ENCODE measurements at regions not wholly inside any gene's neighbourhood (a gene's known extent, or its start where the extent isn't known, plus 50 kb on each side); places are given as distances from the start of the nearest gene placed in this dataset.
A peak's percentile ranks its signal among the peaks of the same experiment; 100 is the strongest.

DNA sequence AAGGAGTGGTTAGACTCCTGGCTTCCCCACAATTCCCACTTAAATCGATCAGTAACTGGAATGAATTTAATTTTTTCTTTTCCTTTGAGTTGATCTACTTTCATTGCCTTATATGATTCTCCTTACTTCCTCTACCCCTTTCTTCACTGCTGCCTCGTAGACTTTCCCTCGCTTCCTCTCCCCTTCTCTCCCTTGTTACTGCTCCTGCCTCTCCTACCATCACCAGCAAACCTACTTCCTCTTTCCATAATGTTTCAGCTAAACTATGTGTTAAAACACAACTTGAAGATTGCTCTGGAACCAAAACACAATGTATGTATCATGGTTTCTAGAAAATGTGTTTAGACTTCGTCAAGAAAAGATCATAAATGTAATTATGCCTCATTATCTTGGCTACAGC, 132.0 kb upstream of the TET2 start:
- Mint-ChIP-seq H3K9me3 (peaks cover 0 to 9% (median 4%) of the 10 kb centered on the region in 3 donors), H3K36me3 (peaks cover 2% of the 10 kb centered on the region), H3K4me1 (no peaks in the 10 kb centered on the region), H3K27me3 (peaks cover 4% of the 10 kb centered on the region), H3K4me3 (no peak overlapping the region), H3K27ac (no peak overlapping the region)

DNA sequence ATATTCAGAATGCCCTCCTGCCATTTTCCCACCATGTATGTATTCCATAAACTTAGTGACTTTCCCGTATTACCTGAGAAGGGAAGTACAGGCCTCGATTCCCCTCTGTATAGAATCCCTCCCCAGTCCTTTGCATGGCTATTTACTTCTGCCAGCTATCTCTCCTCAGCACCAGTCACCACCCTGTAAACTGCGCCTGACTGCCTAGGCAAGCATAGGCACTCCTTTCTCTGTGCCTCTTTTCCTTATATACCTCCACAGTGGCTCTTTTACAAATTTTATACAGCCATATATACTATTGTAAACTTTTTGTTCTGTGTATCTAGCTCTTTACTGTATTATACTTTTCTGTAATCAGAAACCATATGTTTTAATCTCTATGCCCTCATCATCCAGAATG, 130.9 kb upstream of the TET2 start:
- peak overlapping the region in 1 of 3 donors; percentile 56 for H3K27ac Mint-ChIP-seq
- H3K27me3 Mint-ChIP-seq, result peaks cover 4% of the 10 kb centered on the region
- peaks cover 0 to 4% (median 2%) of the 10 kb centered on the region in 3 donors for H3K9me3 Mint-ChIP-seq
- H3K4me3 Mint-ChIP-seq, result no peak overlapping the region
- no peaks in the 10 kb centered on the region for H3K4me1 Mint-ChIP-seq
- peaks cover 2% of the 10 kb centered on the region for H3K36me3 Mint-ChIP-seq

DNA sequence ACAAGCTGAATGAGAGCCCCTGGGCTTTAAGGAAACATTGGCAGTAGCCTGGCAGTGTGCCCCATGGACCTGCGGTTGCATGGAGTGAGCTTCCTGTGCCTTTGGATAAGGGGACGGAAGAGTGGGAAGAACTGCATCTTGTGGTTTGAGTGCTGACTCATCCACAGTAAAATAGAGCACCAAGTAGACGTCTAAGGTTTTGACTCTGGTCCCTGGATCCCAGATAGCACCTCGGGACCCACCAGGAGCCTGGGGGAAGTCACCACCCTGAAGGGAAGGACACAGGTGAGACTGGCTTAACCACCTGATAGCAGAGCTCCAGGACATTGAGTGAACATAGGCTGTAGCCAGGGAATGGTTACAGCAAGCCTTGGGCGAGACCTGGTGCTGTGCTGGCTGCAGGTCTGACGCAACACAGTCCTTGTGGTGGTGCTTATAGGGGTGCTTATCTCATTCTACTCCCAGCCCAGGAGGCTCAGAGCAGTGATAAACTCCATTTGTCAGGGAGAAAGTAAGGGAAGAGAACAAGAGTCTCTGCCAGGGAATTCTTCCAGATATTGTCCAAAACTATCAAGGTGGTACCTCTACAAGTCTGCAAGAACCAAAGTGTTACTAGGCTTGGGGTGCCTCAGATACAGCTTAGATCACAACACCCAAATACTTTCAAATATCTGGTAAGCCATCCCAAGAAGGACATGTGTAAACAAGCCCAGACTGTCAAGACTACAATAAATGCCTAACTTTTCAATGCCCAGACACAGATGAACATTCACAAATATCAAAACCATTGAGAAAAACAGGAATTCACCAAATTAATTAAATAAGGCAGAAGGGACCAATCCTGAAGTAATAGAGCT, 123.6 kb upstream of the TET2 start:
- peaks cover 0 to 4% (median 0%) of the 10 kb centered on the region in 3 donors for H3K4me1 Mint-ChIP-seq
- H3K9me3 Mint-ChIP-seq, result peaks cover 4 to 10% (median 4%) of the 10 kb centered on the region in 3 donors
- H3K27me3 Mint-ChIP-seq, result peaks cover 3% of the 10 kb centered on the region
- no peak overlapping the region for H3K4me3 Mint-ChIP-seq
- no peak overlapping the region for H3K27ac Mint-ChIP-seq
- no peaks in the 10 kb centered on the region for H3K36me3 Mint-ChIP-seq

DNA sequence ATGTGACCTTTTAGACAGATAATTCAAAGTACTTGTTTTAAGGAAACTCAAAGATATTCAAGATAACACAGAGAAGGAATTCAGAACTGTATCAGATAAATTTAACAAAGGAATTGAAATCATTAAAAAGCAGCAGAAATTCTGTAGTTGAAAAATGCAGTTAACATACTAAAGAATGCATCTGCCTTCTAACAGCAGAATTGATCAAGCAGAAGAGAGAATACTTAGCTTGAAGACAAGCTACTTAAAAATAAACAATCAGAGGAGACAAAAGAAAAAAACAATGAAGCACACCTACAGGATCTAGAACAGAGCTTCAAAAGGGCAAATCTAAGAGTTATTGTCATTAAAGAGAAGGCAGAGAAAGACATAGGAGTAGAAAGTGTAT, 123.0 kb upstream of the TET2 start:
- Mint-ChIP-seq H3K9me3 (peaks cover 2 to 10% (median 4%) of the 10 kb centered on the region in 3 donors), H3K36me3 (no peaks in the 10 kb centered on the region), H3K27me3 (peaks cover 1% of the 10 kb centered on the region), H3K4me3 (no peak overlapping the region), H3K4me1 (peaks cover 0 to 4% (median 0%) of the 10 kb centered on the region in 3 donors), H3K27ac (no peak overlapping the region)

DNA sequence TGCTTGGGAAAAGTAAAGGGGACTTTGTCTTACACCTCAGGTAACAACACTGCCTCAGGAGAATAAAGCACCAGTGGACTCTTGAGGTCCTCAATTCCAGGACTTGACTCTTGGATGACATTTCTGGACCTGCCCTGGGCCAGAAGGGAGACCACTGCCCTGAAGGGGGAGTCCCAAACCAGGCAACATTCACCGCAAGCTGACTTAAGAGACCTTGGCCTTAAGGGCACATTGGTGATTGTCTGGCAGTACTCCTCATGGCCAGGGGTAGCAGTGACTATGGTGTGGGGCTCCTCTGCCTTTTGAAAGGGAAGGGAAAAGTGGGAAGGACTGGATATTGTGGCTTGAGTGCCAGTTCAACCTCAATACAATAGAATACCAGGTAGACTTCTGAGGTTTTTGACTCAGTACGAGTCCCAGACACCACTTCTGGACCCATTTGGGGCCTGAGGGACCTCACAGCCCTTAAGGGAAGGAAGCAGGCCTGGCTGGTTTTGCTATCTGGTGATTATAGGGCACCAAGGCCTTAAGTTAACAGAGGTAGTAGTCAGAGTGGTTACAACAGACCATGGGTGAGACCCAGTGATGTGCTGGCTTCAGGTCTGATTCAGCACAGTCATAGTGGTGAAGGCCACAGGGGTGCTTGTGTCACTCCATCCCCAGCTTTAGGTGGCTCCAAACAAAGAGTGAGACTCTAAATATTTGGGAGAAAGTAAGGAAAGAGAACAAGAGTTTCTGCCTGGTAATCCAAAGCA, 121.2 kb upstream of the TET2 start:
- peaks cover 1% of the 10 kb centered on the region for H3K27me3 Mint-ChIP-seq
- no peak overlapping the region for H3K4me3 Mint-ChIP-seq
- H3K9me3 Mint-ChIP-seq, result peaks cover 2 to 10% (median 4%) of the 10 kb centered on the region in 3 donors
- H3K4me1 Mint-ChIP-seq, result peaks cover 0 to 4% (median 0%) of the 10 kb centered on the region in 3 donors
- H3K36me3 Mint-ChIP-seq, result no peaks in the 10 kb centered on the region
- H3K27ac Mint-ChIP-seq, result no peak overlapping the region

DNA sequence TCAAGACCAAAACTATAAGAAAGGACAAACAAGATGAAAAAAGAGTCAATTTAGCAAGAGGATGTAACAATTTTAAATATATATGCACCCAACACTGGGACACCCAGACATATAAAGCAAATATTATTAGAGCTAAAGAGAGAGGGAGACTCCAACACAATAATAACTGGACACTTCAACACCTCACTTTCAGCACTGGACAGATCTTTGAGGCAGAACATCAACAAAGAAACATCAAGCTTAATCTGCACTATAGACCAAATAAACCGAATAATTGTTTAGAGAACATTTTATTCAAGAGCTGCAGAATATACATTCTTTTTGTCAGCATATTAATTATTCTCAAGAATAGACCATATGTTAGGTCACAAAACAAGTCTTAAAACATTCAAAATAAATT, 109.7 kb upstream of the TET2 start:
- Mint-ChIP-seq H3K36me3 (no peaks in the 10 kb centered on the region), H3K27me3 (no peaks in the 10 kb centered on the region), H3K27ac (no peak overlapping the region), H3K9me3 (peaks cover 0 to 3% (median 2%) of the 10 kb centered on the region in 3 donors), H3K4me1 (no peaks in the 10 kb centered on the region), H3K4me3 (no peak overlapping the region)

DNA sequence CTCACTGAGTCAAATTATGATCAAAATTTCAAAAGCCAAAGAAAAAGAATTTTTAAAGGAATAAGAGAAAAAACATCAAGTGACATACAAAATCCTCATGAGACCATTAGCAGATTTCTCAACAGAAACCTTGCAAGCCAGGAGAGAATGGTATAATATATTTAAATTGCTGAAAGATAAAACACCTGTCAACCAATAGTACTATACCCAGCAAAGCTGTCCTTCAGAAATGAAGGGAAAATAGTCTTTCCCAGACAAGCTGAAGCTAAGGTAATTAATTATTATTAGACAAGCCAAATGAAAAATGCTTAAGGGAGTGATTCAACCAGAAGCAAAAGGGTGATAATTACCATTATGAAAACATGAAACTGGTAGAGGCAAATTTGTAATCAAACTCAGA, 104.2 kb upstream of the TET2 start:
- Mint-ChIP-seq H3K4me3 (no peak overlapping the region), H3K27ac (no peak overlapping the region), H3K4me1 (no peaks in the 10 kb centered on the region), H3K36me3 (peaks cover 1% of the 10 kb centered on the region), H3K9me3 (peaks cover 3 to 15% (median 7%) of the 10 kb centered on the region in 3 donors), H3K27me3 (no peaks in the 10 kb centered on the region)

DNA sequence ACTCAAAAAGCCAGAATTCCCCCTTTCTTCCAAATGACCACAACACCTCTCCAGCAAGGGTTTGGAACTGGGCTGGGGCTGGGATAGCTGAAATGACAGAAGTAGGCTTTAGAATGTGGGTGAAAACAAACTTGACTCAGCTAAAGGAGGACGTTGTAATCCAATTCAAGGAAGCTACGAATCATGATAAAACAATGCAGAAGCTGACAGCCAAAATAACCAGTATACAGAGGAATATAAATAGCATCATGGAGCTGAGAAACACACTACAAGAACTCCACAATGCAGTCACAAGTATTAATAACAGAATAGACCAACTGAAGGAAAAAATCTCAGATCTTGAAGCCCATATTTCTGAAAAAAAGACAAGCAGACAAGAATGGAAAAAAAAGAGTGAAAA, 95.8 kb upstream of the TET2 start:
- H3K4me1 Mint-ChIP-seq, result no peaks in the 10 kb centered on the region
- H3K4me3 Mint-ChIP-seq, result no peak overlapping the region
- peaks cover 1% of the 10 kb centered on the region for H3K36me3 Mint-ChIP-seq
- H3K27ac Mint-ChIP-seq, result no peak overlapping the region
- no peaks in the 10 kb centered on the region for H3K27me3 Mint-ChIP-seq
- peaks cover 7 to 12% (median 11%) of the 10 kb centered on the region in 3 donors for H3K9me3 Mint-ChIP-seq

DNA sequence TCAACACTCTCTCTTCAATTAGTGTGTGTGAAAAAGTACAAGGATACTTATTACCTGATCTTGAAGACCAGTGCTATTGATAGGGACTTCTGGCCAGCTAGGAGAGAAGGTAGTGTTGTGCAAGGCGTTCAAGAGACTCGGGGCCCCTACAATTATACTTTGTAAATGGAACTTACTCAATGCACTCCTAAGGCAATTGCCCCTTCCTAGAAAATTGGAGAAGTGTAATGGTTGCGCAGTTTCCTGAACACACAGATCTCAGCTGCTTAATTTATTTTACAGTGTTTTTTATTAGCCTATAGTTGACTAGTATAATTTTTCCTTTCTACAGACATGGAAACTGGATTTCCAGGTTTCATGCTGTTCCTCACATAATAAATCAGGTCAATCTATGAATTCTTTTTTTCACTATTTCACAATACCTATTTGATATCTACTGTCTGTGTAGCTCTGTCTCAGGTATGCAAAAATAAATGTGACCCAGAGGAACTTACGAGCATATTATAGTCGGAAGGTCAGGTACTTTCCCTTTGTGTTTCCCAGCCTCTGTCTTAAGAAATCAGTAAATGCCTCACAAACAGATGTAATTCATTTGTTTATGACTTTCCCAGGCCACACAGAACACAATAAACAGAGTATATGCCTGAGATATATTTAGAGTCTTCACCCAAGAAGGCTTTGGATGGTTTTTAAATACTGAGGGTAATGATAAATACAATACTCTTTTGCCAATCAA, 89.1 kb upstream of the TET2 start:
- H3K27me3 Mint-ChIP-seq, result peaks cover 2% of the 10 kb centered on the region
- H3K4me1 Mint-ChIP-seq, result peaks cover 29 to 31% (median 31%) of the 10 kb centered on the region in 3 donors
- H3K9me3 Mint-ChIP-seq, result peaks cover 2 to 3% (median 2%) of the 10 kb centered on the region in 3 donors
- no peak overlapping the region for H3K27ac Mint-ChIP-seq
- H3K4me3 Mint-ChIP-seq, result peak overlapping the region in 2 of 4 donors; percentile 39 to 49
- H3K36me3 Mint-ChIP-seq, result no peaks in the 10 kb centered on the region

DNA sequence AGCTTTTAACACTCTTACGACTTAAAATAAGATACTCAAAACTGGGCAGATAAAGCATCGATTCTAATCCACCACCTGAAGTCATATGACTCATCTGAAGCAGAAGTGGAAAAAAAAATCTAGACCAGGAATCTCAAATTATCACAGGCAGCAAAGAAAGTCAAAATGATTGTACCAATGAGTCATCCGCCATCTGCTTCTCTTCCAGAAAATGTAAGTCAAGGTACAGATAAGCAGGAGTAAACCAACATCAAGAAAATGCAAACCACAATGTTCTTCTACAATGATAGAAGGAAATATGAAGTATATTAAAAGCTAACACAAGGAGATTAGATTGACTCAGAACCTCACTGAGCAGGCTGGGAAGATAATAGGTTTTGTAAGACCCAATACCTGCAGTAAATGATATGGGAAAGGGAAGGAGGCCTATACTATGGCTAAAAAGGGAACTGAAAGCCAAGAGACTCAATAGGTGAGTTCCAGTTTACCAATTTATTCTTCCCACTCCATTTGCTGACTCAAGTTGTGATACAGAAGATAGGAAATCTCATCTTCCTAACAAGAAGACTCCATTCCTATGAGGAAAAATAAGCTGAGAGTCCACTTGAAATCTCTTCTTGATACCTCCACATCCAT, 88.4 kb upstream of the TET2 start:
- Mint-ChIP-seq H3K9me3 (no peaks in the 10 kb centered on the region), H3K27me3 (peaks cover 2% of the 10 kb centered on the region), H3K36me3 (no peaks in the 10 kb centered on the region), H3K27ac (no peak overlapping the region), H3K4me3 (no peak overlapping the region), H3K4me1 (peaks cover 29 to 31% (median 31%) of the 10 kb centered on the region in 3 donors)

DNA sequence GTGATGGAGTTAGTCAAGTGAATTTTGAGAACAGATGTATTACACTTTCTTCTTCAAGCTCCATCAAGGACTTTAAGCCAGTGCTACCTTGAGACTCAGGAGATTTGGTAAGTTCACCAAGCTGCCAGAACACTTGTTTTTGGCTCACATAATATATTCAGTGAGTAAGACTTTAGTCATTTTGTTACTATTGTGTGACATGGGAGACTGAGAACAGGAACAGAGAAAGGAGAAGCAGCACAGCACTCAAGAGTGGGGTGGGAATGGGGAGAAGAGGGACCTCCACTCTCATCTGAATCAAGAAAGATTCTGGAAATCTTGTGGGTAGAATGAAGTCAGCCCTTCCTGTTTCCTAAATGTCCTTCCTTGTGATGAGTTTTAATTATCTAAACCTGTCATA, 87.3 kb upstream of the TET2 start:
- peaks cover 2% of the 10 kb centered on the region for H3K27me3 Mint-ChIP-seq
- no peaks in the 10 kb centered on the region for H3K36me3 Mint-ChIP-seq
- H3K4me1 Mint-ChIP-seq, result peaks cover 29 to 31% (median 31%) of the 10 kb centered on the region in 3 donors
- H3K27ac Mint-ChIP-seq, result no peak overlapping the region
- no peaks in the 10 kb centered on the region for H3K9me3 Mint-ChIP-seq
- peak overlapping the region in 1 of 4 donors; percentile 20 for H3K4me3 Mint-ChIP-seq

DNA sequence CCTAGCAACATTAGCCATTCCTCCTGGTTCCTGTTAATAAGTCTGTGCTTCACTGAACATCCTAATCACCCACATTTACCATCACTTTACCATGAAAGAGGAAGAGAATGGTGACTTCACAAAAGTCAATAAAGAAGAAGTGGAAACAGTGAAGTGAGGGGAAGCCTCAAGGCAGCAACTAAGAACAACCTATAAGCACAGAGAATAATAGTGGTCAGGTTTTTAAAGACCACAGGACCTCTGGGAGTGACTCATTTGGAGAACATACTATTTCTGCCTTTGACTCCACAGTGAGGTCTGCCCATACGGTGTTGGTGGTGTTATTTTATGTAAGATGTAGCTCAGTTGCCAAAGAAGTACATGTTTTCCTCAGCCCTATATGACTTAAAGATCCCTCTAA, 86.0 kb upstream of the TET2 start:
- H3K4me1 Mint-ChIP-seq, result peaks cover 29 to 31% (median 31%) of the 10 kb centered on the region in 3 donors
- peaks cover 2% of the 10 kb centered on the region for H3K27me3 Mint-ChIP-seq
- H3K36me3 Mint-ChIP-seq, result no peaks in the 10 kb centered on the region
- no peak overlapping the region for H3K27ac Mint-ChIP-seq
- peak overlapping the region in 1 of 4 donors; percentile 7 for H3K4me3 Mint-ChIP-seq
- no peaks in the 10 kb centered on the region for H3K9me3 Mint-ChIP-seq

DNA sequence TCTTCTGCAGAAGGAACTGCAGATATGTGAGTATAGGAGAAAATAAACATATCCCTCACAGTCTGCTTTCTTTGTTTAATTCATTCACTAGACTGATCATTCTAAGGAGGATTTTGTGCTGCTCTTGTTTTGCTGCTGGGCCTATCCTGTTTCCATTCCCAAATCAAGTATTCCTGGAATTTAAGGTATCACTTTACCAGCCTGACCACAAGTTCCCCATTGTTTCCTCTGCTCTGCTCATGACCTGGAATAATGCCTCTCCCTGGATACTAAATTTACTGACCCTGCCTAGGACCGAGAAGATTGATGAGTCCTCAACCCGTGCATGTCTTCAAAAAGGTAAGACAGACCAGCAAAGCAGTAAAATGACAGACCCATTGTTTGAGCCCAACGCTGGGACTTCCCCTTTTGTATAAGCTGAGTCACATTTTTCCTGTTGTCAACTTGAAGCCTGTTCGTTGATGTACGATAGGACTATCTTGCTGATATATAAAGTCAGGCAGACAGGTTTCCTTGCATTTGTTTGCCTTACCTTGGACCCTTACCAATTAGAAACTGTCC, 85.5 kb upstream of the TET2 start:
- peaks cover 2% of the 10 kb centered on the region for H3K27me3 Mint-ChIP-seq
- peak overlapping the region in 1 of 3 donors; percentile 16 for H3K27ac Mint-ChIP-seq

DNA sequence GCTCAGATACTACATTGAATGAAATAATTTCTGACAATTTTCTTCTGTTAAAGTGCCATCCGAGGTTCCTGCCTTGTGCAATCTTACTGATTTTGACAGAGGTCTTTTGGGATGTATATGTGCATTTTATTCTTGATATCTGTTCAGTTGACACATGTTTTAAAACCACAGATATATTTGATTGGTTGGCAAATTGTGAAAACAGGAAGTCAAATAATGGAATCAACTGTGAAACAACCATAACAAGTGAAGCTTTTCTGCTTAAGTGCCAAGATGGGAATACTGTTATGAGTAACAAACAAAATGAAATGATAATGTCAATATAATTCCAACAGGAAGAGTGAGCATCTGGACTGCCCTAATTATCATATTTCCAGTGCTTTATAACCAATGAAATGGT, 84.9 kb upstream of the TET2 start:
- Mint-ChIP-seq H3K4me1 (peaks cover 29 to 31% (median 31%) of the 10 kb centered on the region in 3 donors), H3K9me3 (no peaks in the 10 kb centered on the region), H3K27me3 (peaks cover 2% of the 10 kb centered on the region), H3K27ac (no peak overlapping the region), H3K4me3 (peak overlapping the region in 2 of 4 donors; percentile 7 to 60), H3K36me3 (no peaks in the 10 kb centered on the region)

More for the DNA sequence above, 85.5 kb upstream of the TET2 start:
- Mint-ChIP-seq H3K4me3 (peak overlapping the region in 2 of 4 donors; percentile 7 to 60), H3K9me3 (no peaks in the 10 kb centered on the region), H3K4me1 (peaks cover 29 to 31% (median 31%) of the 10 kb centered on the region in 3 donors), H3K36me3 (no peaks in the 10 kb centered on the region)
